ENCODE measurements at regions not wholly inside any gene's neighbourhood (a gene's known extent, or its start where the extent isn't known, plus 50 kb on each side); places are given as distances from the start of the nearest gene placed in this dataset.

- TF ChIP-seq LEF1 (IDR thresholded peaks at IDR 0.05; ENCODE audit: borderline replicate concordance) (no peak), BHLHE40 (IDR thresholded peaks at IDR 0.05; ENCODE audit: borderline replicate concordance) (no peak), HDGF (IDR thresholded peaks at IDR 0.05; ENCODE audit: borderline replicate concordance) (no peak), SP1 (IDR thresholded peaks at IDR 0.05) (no peak), FOXM1 (IDR thresholded peaks at IDR 0.05; ENCODE audit: borderline replicate concordance) (no peak), ELF4 (IDR thresholded peaks at IDR 0.05) (no peak), FOXA1 (IDR thresholded peaks at IDR 0.05) (no peak), ZNF384 (IDR thresholded peaks at IDR 0.05) (no peak), L3MBTL2 (conservative IDR thresholded peaks at IDR 0.05) (no peak), SUZ12 (IDR thresholded peaks at IDR 0.05) (no peak), FOXK2 (IDR thresholded peaks at IDR 0.05) (no peak)
These were observed 462.3 kb upstream of the MEX3C start for GRCh38 chr18:51659781-51660180.
